Upper lobe of left lung (tissue), 4 donors: ENCODE measurements at regions not wholly inside any gene's neighbourhood (a gene's known extent, or its start where the extent isn't known, plus 50 kb on each side); places are given as distances from the start of the nearest gene placed in this dataset.

ENCODE experiments used
- EP300 ChIP-seq, 4 donors: sonication (generic); formaldehyde crosslinking; IDR thresholded peaks; one replicate each; pipeline ENCODE4 v1.5.1; 2017; ENCODE audit warnings: antibody characterized with exemption in 4 of 4, control low read depth in 2 of 4
- POLR2A ChIP-seq, 4 donors: fragments of 450-650 bp; IDR thresholded peaks; one replicate each; pipeline ENCODE4 v1.5.1; 2016 to 2017; ENCODE audit warnings: antibody characterized with exemption in 4 of 4, mild to moderate bottlenecking in 2 of 4
- TF ChIP-seq, protein P1 (sequence below), 6 experiments: fragments of 450-650 bp in 4 of 6; fragments of 200-600 bp in 2 of 6; sonication (generic) in 2 of 6; IDR thresholded peaks; one replicate each; pipeline ENCODE4 v1.5.1; 2016 to 2019; ENCODE audit warnings: antibody characterized with exemption in 6 of 6

DNA sequence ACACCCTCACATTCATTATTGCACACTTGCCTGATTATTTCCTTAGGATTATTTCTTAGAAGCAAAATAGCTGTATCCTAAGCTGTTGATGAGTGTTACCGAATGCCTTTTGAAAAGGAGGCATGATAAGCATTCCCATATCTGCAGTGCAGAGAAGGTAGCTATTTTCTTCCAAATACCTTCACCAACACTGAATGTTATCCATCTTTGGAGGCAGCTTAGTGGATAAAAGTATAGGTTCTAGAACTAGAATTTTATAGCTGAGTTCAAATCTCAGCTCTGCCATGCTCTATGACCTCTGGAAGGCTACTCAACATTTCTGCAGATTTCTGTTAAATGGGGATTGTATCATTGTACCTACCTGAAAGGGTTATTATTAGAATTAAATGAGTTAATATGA lies 185.0 kb upstream of the CCDC150 start:
- TF ChIP-seq, protein P1, sequence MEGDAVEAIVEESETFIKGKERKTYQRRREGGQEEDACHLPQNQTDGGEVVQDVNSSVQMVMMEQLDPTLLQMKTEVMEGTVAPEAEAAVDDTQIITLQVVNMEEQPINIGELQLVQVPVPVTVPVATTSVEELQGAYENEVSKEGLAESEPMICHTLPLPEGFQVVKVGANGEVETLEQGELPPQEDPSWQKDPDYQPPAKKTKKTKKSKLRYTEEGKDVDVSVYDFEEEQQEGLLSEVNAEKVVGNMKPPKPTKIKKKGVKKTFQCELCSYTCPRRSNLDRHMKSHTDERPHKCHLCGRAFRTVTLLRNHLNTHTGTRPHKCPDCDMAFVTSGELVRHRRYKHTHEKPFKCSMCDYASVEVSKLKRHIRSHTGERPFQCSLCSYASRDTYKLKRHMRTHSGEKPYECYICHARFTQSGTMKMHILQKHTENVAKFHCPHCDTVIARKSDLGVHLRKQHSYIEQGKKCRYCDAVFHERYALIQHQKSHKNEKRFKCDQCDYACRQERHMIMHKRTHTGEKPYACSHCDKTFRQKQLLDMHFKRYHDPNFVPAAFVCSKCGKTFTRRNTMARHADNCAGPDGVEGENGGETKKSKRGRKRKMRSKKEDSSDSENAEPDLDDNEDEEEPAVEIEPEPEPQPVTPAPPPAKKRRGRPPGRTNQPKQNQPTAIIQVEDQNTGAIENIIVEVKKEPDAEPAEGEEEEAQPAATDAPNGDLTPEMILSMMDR (IDR thresholded peaks at IDR 0.05): no peak
- TF ChIP-seq POLR2A (IDR thresholded peaks at IDR 0.05): no peak
- no peak for TF ChIP-seq EP300 (IDR thresholded peaks at IDR 0.05)
